ENCODE measurements at regions not wholly inside any gene's neighbourhood (a gene's known extent, or its start where the extent isn't known, plus 50 kb on each side); places are given as distances from the start of the nearest gene placed in this dataset.

DNA sequence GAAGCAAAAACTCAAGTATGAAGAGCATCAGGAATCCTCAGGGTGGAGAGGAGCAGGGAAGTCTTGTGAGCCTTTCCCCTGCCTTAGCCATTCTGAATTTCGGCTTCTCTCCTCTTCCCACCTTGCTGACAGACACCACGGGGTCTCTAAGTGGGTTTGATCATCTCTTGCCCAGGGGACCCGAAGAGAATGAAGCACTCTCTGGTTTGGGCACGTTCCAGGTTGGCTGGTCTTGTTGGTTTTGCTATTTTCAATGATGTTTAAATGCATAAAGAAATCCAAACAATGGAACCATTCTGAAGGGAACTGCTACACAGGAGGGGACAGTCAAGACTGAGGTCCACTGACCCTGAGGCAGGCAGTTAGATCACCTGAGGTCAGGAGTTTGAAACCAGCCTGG, 131.7 kb downstream of the PXDC1 start:
- no peaks in the 10 kb centered on the region for H3K36me3 ChIP-seq
- no peak for DNase-seq
- no peak overlapping the region for H3K4me3 ChIP-seq (ENCODE audit: low read depth, low read length)
- H3K27me3 ChIP-seq, result peaks cover 26% of the 10 kb centered on the region
- H3K4me1 ChIP-seq, result no peaks in the 10 kb centered on the region
- TF ChIP-seq, protein P1, sequence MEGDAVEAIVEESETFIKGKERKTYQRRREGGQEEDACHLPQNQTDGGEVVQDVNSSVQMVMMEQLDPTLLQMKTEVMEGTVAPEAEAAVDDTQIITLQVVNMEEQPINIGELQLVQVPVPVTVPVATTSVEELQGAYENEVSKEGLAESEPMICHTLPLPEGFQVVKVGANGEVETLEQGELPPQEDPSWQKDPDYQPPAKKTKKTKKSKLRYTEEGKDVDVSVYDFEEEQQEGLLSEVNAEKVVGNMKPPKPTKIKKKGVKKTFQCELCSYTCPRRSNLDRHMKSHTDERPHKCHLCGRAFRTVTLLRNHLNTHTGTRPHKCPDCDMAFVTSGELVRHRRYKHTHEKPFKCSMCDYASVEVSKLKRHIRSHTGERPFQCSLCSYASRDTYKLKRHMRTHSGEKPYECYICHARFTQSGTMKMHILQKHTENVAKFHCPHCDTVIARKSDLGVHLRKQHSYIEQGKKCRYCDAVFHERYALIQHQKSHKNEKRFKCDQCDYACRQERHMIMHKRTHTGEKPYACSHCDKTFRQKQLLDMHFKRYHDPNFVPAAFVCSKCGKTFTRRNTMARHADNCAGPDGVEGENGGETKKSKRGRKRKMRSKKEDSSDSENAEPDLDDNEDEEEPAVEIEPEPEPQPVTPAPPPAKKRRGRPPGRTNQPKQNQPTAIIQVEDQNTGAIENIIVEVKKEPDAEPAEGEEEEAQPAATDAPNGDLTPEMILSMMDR (IDR thresholded peaks at IDR 0.05; ENCODE audit: low read depth, low read length), result no peak
- no peaks in the 10 kb centered on the region for H3K9me3 ChIP-seq

DNA sequence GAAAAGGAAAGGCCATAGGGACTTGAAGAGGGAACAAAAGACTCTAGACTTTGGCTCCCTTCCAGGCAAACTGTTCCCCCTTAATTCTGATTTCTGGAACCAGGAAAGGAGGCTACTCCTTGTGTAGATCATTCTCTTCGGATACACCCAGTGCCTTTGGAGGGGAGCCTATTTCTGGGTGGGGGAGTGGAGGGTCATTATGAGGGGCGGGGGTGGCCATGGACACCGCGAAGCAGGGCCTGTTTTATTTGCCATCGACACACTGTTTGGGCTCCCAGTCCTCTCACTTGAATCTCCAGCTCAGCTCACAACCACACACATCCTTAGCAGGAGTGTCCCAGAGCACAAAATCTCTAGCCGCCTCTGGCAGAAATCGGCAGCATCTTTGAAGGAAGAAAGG, 132.3 kb downstream of the PXDC1 start:
- TF ChIP-seq, protein P1 (IDR thresholded peaks at IDR 0.05; ENCODE audit: low read depth, low read length), result no peak
- H3K27me3 ChIP-seq, result peaks cover 22% of the 10 kb centered on the region
- no peaks in the 10 kb centered on the region for H3K9me3 ChIP-seq
- DNase-seq, result no peak
- no peaks in the 10 kb centered on the region for H3K4me1 ChIP-seq
- no peak overlapping the region for H3K4me3 ChIP-seq (ENCODE audit: low read depth, low read length)
- H3K36me3 ChIP-seq, result no peaks in the 10 kb centered on the region

GRCh38 chr6:3618642-3619041, 132.9 kb downstream of the PXDC1 start:
- H3K4me1 ChIP-seq, result no peaks in the 10 kb centered on the region
- TF ChIP-seq, protein P1 (IDR thresholded peaks at IDR 0.05; ENCODE audit: low read depth, low read length), result no peak
- DNase-seq, result no peak

DNA sequence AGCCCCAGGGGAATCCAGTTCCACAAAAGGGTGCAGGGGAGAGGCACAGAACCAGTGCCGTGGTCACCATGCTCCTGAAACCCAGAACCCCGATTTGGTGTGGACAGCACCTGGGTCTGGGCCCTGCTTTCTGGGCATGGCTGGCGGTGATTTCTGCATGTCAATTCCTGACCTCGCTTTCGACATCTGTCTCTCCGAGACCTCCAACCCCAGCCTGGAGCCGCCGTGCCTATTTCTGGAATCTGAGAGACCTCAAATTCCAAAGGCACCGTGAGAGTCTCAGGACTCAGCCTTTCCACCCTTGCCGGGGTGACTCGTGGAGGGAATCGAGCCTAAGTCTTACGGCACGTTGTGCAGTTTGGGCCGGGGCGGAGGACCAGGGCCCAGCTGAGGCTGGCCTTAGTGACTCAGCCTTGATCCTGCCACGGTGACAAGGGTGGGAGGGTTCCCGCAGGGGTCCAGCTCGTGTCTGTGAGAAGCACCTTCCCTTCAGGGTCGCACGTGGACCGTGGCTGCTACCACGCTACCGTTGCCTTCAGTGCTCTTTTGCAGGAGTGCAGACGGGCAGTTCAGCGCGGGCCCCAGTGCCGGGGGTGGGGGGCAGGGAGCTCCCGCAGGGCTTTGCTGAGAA, 133.7 kb downstream of the PXDC1 start:
- DNase-seq, result no peak
- no peaks in the 10 kb centered on the region for H3K36me3 ChIP-seq
- H3K9me3 ChIP-seq, result no peaks in the 10 kb centered on the region

More at GRCh38 chr6:3618642-3619041, 132.9 kb downstream of the PXDC1 start:
- Histone ChIP-seq H3K36me3 (no peaks in the 10 kb centered on the region), H3K27me3 (peaks cover 16% of the 10 kb centered on the region), H3K4me3 (ENCODE audit: low read depth, low read length) (no peak overlapping the region), H3K9me3 (no peaks in the 10 kb centered on the region)

GRCh38 chr6:3617192-3617631, 134.3 kb downstream of the PXDC1 start:
- H3K27me3 ChIP-seq, result peaks cover 2% of the 10 kb centered on the region
- TF ChIP-seq, protein P1 (IDR thresholded peaks at IDR 0.05; ENCODE audit: low read depth, low read length), result no peak
- DNase-seq, result no peak
- no peaks in the 10 kb centered on the region for H3K9me3 ChIP-seq
- no peaks in the 10 kb centered on the region for H3K36me3 ChIP-seq
- no peaks in the 10 kb centered on the region for H3K4me1 ChIP-seq
- no peak overlapping the region for H3K4me3 ChIP-seq (ENCODE audit: low read depth, low read length)

More for the DNA sequence above, 133.7 kb downstream of the PXDC1 start:
- H3K4me3 ChIP-seq (ENCODE audit: low read depth, low read length), result no peak overlapping the region
- no peaks in the 10 kb centered on the region for H3K4me1 ChIP-seq
- TF ChIP-seq, protein P1 (IDR thresholded peaks at IDR 0.05; ENCODE audit: low read depth, low read length), result no peak
- H3K27me3 ChIP-seq, result peaks cover 8% of the 10 kb centered on the region

GRCh38 chr6:3616565-3617176, 134.8 kb downstream of the PXDC1 start:
- Histone ChIP-seq H3K36me3 (no peaks in the 10 kb centered on the region), H3K4me1 (no peaks in the 10 kb centered on the region), H3K4me3 (ENCODE audit: low read depth, low read length) (no peak overlapping the region), H3K9me3 (no peaks in the 10 kb centered on the region), H3K27me3 (no peaks in the 10 kb centered on the region; the same call in 1 of the 2 replicates)
- TF ChIP-seq, protein P1 (IDR thresholded peaks at IDR 0.05; ENCODE audit: low read depth, low read length), result no peak
- DNase-seq, result no peak
